Type B pancreatic cell (in vitro differentiated cells): ENCODE measurements at regions not wholly inside any gene's neighbourhood (a gene's known extent, or its start where the extent isn't known, plus 50 kb on each side); places are given as distances from the start of the nearest gene placed in this dataset.

Source experiments
- DNase-seq: peaks from one replicate; pipeline ENCODE4 v3.0.0; 2021; ENCODE audit warnings: mixed read lengths; ENCODE audit not compliant: unreplicated experiment; ENCODE audit errors: extremely low spot score
- H3K27ac Mint-ChIP-seq: 2 replicates; pipeline ENCODE4 v1.8.0; 2021; ENCODE audit warnings: mild to moderate bottlenecking, mixed read lengths
- H3K27me3 Mint-ChIP-seq: 2 replicates; pipeline ENCODE4 v1.8.0; 2021; ENCODE audit warnings: mixed read lengths
- H3K36me3 Mint-ChIP-seq: 2 replicates; pipeline ENCODE4 v1.8.0; 2021; ENCODE audit warnings: mixed read lengths
- H3K4me1 Mint-ChIP-seq: one replicate; pipeline ENCODE4 v1.8.0; 2021; ENCODE audit warnings: mixed read lengths; ENCODE audit not compliant: unreplicated experiment
- H3K4me3 Mint-ChIP-seq: 2 replicates; pipeline ENCODE4 v1.8.0; 2021; ENCODE audit warnings: mild to moderate bottlenecking, mixed read lengths
- H3K9me3 Mint-ChIP-seq: 2 replicates; pipeline ENCODE4 v1.8.0; 2021; ENCODE audit warnings: mixed read lengths
- CTCF ChIP-seq: fragments of 200-600 bp; sonication (generic); conservative IDR thresholded peaks from 2 replicates; pipeline ENCODE4 v1.5.0; 2021; ENCODE audit warnings: antibody characterized with exemption, mild to moderate bottlenecking

- Mint-ChIP-seq H3K27ac (no peak overlapping the region), H3K36me3 (no peaks in the 10 kb centered on the region), H3K9me3 (peaks cover 5% of the 10 kb centered on the region), H3K4me1 (no peaks in the 10 kb centered on the region), H3K4me3 (no peak overlapping the region), H3K27me3 (no peaks in the 10 kb centered on the region)
- no peak for TF ChIP-seq CTCF
- no peak for DNase-seq
Measured at GRCh38 chr4:131411393-131411792, 1737.7 kb upstream of the PCDH10 start.

GRCh38 chr4:131419147-131419546 lies 1729.9 kb upstream of the PCDH10 start:
- H3K36me3 Mint-ChIP-seq: no peaks in the 10 kb centered on the region
- H3K4me1 Mint-ChIP-seq: no peaks in the 10 kb centered on the region
- TF ChIP-seq CTCF: no peak

GRCh38 chr4:131426023-131426758 lies 1722.9 kb upstream of the PCDH10 start:
- H3K27me3 Mint-ChIP-seq: no peaks in the 10 kb centered on the region
- no peak overlapping the region for H3K4me3 Mint-ChIP-seq
- no peak for TF ChIP-seq CTCF
- no peaks in the 10 kb centered on the region for H3K9me3 Mint-ChIP-seq
- H3K4me1 Mint-ChIP-seq: no peaks in the 10 kb centered on the region
- no peak for DNase-seq
- no peaks in the 10 kb centered on the region for H3K36me3 Mint-ChIP-seq
- no peak overlapping the region for H3K27ac Mint-ChIP-seq

More at GRCh38 chr4:131419147-131419546, 1729.9 kb upstream of the PCDH10 start:
- Mint-ChIP-seq H3K9me3 (no peaks in the 10 kb centered on the region), H3K27ac (no peak overlapping the region), H3K27me3 (no peaks in the 10 kb centered on the region), H3K4me3 (no peak overlapping the region)
- DNase-seq: no peak

- H3K9me3 Mint-ChIP-seq: no peaks in the 10 kb centered on the region
- no peaks in the 10 kb centered on the region for H3K27me3 Mint-ChIP-seq
- no peak overlapping the region for H3K4me3 Mint-ChIP-seq
- H3K36me3 Mint-ChIP-seq: no peaks in the 10 kb centered on the region
- no peaks in the 10 kb centered on the region for H3K4me1 Mint-ChIP-seq
- DNase-seq: no peak
- no peak for TF ChIP-seq CTCF
- no peak overlapping the region for H3K27ac Mint-ChIP-seq
Measured at GRCh38 chr4:131427000-131427399, 1722.1 kb upstream of the PCDH10 start.

DNA sequence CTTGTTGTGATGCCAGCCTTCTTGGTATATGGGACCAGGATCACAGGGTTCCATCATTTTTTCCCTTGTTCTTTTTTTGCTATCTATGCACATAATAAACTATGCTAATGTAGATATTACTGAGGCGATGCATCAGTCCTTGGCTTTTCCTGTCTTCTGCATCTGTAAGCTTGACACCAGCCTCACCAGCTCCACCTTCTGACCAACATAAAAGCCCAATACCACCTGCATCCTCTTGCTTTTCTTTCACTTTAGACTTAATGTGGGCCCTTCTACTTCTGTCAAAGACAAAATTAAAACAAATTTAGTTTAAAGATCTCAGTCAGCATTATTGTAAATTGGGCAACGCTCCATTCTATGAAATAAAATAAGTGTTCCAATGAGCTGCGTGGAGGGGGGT lies 1718.8 kb upstream of the PCDH10 start:
- TF ChIP-seq CTCF: no peak
- H3K27me3 Mint-ChIP-seq: no peaks in the 10 kb centered on the region
- DNase-seq: no peak
- H3K9me3 Mint-ChIP-seq: no peaks in the 10 kb centered on the region
- no peak overlapping the region for H3K27ac Mint-ChIP-seq
- H3K36me3 Mint-ChIP-seq: no peaks in the 10 kb centered on the region
- no peak overlapping the region for H3K4me3 Mint-ChIP-seq
- no peaks in the 10 kb centered on the region for H3K4me1 Mint-ChIP-seq
